DND-41 (cell line): ENCODE measurements at regions not wholly inside any gene's neighbourhood (a gene's known extent, or its start where the extent isn't known, plus 50 kb on each side); places are given as distances from the start of the nearest gene placed in this dataset.

ENCODE experiments used
- CTCF ChIP-seq: IDR thresholded peaks from 2 replicates; pipeline ENCODE4 v1.5.1; 2012; ENCODE audit warnings: borderline replicate concordance, low read length, moderate library complexity, mild to moderate bottlenecking; ENCODE audit not compliant: poor library complexity, severe bottlenecking; ENCODE audit errors: extremely low read depth
- EZH2 ChIP-seq: IDR thresholded peaks from 3 replicates; pipeline ENCODE4 v1.6.1; 2012; ENCODE audit warnings: borderline replicate concordance, low read depth, mild to moderate bottlenecking, moderate library complexity, low read length, inconsistent platforms; ENCODE audit not compliant: severe bottlenecking

- TF ChIP-seq CTCF (no peak), EZH2 (no peak)
Measured at GRCh38 chr1:221605569-221605968, 136.3 kb downstream of the DUSP10 start.
